SH-SY5Y (cell line): ENCODE measurements at regions not wholly inside any gene's neighbourhood (a gene's known extent, or its start where the extent isn't known, plus 50 kb on each side); places are given as distances from the start of the nearest gene placed in this dataset.

Experiments
- GATA2 ChIP-seq: IDR thresholded peaks from 2 replicates; pipeline ENCODE4 v1.6.1; 2011; ENCODE audit warnings: mild to moderate bottlenecking, low read depth, low read length
- GATA3 ChIP-seq: IDR thresholded peaks from 2 replicates; pipeline ENCODE4 v1.6.1; 2011; ENCODE audit warnings: low read depth, mild to moderate bottlenecking, low read length, moderate library complexity

- TF ChIP-seq GATA3 (no peak), GATA2 (no peak)
Measured at GRCh38 chr18:77376043-77376732, 126.5 kb downstream of the GALR1 start.
